ENCODE measurements at regions not wholly inside any gene's neighbourhood (a gene's known extent, or its start where the extent isn't known, plus 50 kb on each side); places are given as distances from the start of the nearest gene placed in this dataset.

DNA sequence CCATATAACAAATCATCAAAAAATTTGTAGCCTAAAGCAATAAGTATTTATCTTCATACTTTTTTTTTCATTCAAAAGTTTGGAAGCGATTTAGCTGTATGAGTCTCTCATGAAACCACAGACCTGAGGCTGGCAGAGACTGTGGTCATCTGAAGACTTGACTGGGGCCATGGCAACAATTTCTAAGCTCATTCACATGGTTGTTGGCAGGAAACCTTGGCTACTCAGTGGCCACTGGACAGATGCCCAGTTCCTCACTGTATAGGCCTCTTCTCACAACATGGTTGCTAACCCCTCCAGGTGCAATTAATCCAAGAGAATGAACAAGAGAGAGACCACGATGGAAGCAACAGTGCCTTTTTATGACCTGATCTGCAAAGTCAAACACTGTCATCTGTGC is 235.9 kb downstream of the BTBD3 start:
- TF ChIP-seq CTCF (conservative IDR thresholded peaks at IDR 0.05; ENCODE audit: low read depth, low read length), result no peak
- TF ChIP-seq EZH2 (IDR thresholded peaks at IDR 0.05; ENCODE audit: low read length, unreplicated experiment), result no peak
- no peak for TF ChIP-seq EZH2phosphoT487 (IDR thresholded peaks at IDR 0.05; ENCODE audit: borderline replicate concordance, low read length)

Measured in PC-3 (cell line).